Right atrium auricular region (tissue), 2 donors: ENCODE measurements at regions not wholly inside any gene's neighbourhood (a gene's known extent, or its start where the extent isn't known, plus 50 kb on each side); places are given as distances from the start of the nearest gene placed in this dataset.

Experiments
- DNase-seq: peaks from one replicate; pipeline ENCODE4 v3.0.0-alpha.2; 2019; ENCODE audit warnings: low spot score
- H3K27ac ChIP-seq, 2 donors: fragments of 200-600 bp; sonication (generic); 1 replicate in 1 of 2; 2 replicates in 1 of 2; pipeline ENCODE4 v1.5.1; 2016 to 2019
- H3K27me3 ChIP-seq, 2 donors: fragments of 200-600 bp; sonication (generic); one replicate each; pipeline versions ENCODE4 v1.5.1 to v1.6.0; 2017 to 2019
- H3K36me3 ChIP-seq: fragments of 200-600 bp; sonication (generic); one replicate; pipeline ENCODE4 v1.5.1; 2016
- H3K4me1 ChIP-seq, 2 donors: fragments of 200-600 bp; sonication (generic); one replicate each; pipeline versions ENCODE4 v1.5.1 to v1.6.0; 2017 to 2019
- H3K4me3 ChIP-seq, 2 donors: fragments of 200-600 bp; sonication (generic); 1 replicate in 1 of 2; 2 replicates in 1 of 2; pipeline ENCODE4 v1.5.1; 2017 to 2019; ENCODE audit warnings: mild to moderate bottlenecking in 1 of 2, moderate library complexity in 1 of 2
- H3K9me3 ChIP-seq, 2 donors: fragments of 200-600 bp; sonication (generic); one replicate each; pipeline ENCODE4 v1.5.1; 2019
- TF ChIP-seq, protein P1 (sequence below), 2 donors: fragments of 200-600 bp; sonication (generic); IDR thresholded peaks; one replicate each; pipeline ENCODE4 v1.5.1; 2019; ENCODE audit warnings: antibody characterized with exemption in 2 of 2

DNA sequence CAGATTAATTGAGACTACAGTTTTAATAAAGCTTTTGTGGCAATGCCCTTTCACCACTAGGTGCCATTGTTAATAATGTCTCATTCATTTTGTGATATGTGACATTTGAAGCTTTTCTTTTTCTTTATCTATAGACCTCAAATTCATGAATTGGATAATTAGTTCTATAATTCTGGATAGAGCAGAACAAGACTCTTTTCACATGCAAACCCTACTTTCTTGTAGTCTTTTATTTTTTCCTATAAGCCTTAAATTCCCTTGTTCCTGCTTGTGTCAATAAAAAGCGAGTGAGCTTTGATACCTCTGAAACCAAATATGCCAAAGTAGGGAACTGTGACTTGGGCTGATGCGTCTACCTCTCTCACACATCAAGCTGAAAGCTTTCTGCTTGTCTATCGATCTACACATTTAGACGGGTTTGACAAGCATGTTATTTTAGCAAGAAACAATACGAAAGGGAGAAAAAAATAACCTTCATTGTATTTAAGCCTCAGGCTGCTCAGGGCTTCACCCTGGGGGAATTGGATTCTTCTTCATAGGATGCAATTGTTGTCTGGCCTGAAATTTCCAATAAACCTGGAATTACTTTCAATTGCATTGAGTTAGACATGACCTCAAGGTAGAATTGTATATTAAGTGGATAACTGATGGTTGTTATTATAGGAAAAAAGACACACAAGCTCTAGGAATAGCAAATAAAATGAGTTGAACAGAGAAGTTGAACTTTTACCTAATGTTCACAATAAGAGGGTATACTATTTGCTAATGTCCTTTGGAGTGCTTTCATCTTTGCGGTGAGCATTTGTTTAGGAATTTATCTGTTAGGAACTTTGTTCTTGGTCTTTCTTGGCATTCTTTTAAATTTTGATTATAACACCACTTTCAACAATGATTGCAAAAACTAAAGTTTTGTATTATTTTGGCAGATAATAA is 1150.2 kb upstream of the PCDH9 start:
- Histone ChIP-seq H3K4me3 (no peak overlapping the region), H3K36me3 (no peaks in the 10 kb centered on the region), H3K27ac (no peak overlapping the region), H3K27me3 (no peaks in the 10 kb centered on the region), H3K9me3 (no peaks in the 10 kb centered on the region), H3K4me1 (no peaks in the 10 kb centered on the region)
- TF ChIP-seq, protein P1, sequence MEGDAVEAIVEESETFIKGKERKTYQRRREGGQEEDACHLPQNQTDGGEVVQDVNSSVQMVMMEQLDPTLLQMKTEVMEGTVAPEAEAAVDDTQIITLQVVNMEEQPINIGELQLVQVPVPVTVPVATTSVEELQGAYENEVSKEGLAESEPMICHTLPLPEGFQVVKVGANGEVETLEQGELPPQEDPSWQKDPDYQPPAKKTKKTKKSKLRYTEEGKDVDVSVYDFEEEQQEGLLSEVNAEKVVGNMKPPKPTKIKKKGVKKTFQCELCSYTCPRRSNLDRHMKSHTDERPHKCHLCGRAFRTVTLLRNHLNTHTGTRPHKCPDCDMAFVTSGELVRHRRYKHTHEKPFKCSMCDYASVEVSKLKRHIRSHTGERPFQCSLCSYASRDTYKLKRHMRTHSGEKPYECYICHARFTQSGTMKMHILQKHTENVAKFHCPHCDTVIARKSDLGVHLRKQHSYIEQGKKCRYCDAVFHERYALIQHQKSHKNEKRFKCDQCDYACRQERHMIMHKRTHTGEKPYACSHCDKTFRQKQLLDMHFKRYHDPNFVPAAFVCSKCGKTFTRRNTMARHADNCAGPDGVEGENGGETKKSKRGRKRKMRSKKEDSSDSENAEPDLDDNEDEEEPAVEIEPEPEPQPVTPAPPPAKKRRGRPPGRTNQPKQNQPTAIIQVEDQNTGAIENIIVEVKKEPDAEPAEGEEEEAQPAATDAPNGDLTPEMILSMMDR (IDR thresholded peaks at IDR 0.05) = no peak
- no peak for DNase-seq

DNA sequence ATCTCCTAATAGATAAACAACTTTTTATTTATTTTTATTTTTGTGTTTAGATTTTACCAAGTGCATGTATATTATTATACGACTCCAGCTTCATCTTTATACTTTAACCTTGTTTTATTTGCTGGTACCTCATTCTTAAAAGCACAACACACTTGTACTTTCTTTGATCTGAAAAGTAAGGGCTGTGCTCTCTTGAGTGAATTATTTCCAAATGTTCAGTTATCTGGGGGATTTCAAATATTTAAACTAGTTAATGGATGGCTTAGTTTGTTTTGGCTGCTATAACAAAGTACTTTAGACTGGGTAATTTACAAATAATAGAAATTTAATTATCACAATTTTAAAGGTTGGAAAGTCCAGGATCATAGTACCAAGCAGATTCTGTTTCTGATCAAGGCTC is 1148.2 kb upstream of the PCDH9 start:
- DNase-seq = no peak
- Histone ChIP-seq H3K9me3 (no peaks in the 10 kb centered on the region), H3K4me3 (no peak overlapping the region), H3K27me3 (no peaks in the 10 kb centered on the region), H3K36me3 (no peaks in the 10 kb centered on the region), H3K27ac (no peak overlapping the region), H3K4me1 (no peaks in the 10 kb centered on the region)
- TF ChIP-seq, protein P1 (IDR thresholded peaks at IDR 0.05) = no peak

DNA sequence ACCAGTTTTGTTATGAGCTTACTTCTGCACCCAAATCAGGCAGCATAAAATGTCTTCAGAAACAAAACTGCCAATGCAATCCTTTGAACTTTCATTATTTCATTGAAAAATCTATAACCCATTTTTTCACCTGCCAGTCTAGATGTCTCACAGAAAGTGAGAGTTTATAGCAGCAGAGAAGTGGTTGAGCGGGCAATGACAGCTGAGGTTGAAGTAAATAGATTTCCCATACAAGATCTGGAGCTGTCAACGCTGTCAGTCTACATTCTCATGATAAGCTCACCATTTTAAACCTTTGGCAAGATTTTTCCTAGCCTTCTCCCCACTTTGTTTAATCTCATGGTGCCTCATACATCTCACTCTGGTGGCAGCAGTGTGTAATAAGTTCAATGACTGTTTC is 1144.9 kb upstream of the PCDH9 start:
- no peaks in the 10 kb centered on the region for H3K4me1 ChIP-seq

DNA sequence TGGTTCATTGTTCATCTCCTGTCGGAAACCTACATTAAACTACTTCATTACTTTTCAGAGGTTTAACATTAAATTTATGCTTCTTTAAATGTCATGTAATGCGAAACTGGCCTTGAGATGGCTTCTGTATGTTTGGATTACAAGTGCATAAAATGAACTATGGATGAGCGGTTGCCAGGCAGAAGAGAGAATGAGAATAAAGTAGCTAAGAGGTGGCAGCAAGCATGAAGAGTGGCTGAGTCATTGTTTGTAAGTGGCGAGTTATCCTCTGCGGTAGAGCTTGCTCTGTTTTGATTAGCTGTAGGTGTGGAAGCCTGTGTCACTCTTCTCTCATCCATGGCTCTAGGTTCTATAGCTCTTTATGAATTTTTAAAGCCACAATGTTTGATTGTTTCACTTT is 1139.6 kb upstream of the PCDH9 start:
- no peak for DNase-seq
- H3K27me3 ChIP-seq = no peaks in the 10 kb centered on the region
- H3K9me3 ChIP-seq = no peaks in the 10 kb centered on the region
- no peak overlapping the region for H3K4me3 ChIP-seq
- no peaks in the 10 kb centered on the region for H3K36me3 ChIP-seq
- no peaks in the 10 kb centered on the region for H3K4me1 ChIP-seq
- no peak overlapping the region for H3K27ac ChIP-seq
- TF ChIP-seq, protein P1 (IDR thresholded peaks at IDR 0.05) = no peak

More for the DNA sequence above, 1144.9 kb upstream of the PCDH9 start:
- Histone ChIP-seq H3K36me3 (no peaks in the 10 kb centered on the region), H3K9me3 (no peaks in the 10 kb centered on the region), H3K4me3 (no peak overlapping the region), H3K27me3 (no peaks in the 10 kb centered on the region), H3K27ac (no peak overlapping the region)
- TF ChIP-seq, protein P1 (IDR thresholded peaks at IDR 0.05) = no peak
- DNase-seq = no peak

DNA sequence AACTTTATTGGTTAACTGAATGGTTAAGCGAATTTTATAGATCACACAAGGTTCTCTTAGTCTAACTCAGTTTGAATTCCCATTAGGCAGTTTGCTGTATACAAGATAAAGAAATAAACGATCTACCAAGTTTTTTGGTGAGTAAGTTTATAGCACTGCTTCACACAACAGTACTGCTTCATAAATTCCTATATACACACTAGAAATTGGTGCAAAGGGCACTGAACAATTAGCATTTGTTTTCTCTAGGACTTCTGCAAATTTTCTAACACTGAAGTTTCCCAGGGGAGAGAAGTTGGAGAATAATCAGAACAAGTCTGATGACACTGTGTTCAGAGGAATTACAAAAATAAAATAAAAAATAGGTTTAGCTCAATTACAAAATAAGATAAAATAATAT is 1138.8 kb upstream of the PCDH9 start:
- H3K27ac ChIP-seq = no peak overlapping the region
- no peaks in the 10 kb centered on the region for H3K9me3 ChIP-seq
- no peak overlapping the region for H3K4me3 ChIP-seq
- no peaks in the 10 kb centered on the region for H3K27me3 ChIP-seq
- no peaks in the 10 kb centered on the region for H3K36me3 ChIP-seq
- TF ChIP-seq, protein P1 (IDR thresholded peaks at IDR 0.05) = no peak
- no peak for DNase-seq
- no peaks in the 10 kb centered on the region for H3K4me1 ChIP-seq
